Calu3 (cell line): ENCODE measurements at regions not wholly inside any gene's neighbourhood (a gene's known extent, or its start where the extent isn't known, plus 50 kb on each side); places are given as distances from the start of the nearest gene placed in this dataset.
"Not testable (repeated sequence)": the region's sequence is repeated elsewhere in the genome, so short reads cannot be mapped to it uniquely, and the experiment has no call there.

ENCODE experiments used
- BruUV-seq: library from RNA; stranded (reverse); fragments of 400-500 nt; replicated peaks from 2 replicates; lab custom pipeline; 2021; lab: Mats Ljungman, UMichigan
- CTCF ChIA-PET: fragments of 300-600 bp; sonication (Branson Sonifier 250); formaldehyde crosslinking; loops from one replicate; lab custom pipeline; 2022; ENCODE audit warnings: antibody characterized with exemption; lab: Charles Lee
- DNase-seq: peaks from one replicate; pipeline ENCODE4 v3.0.0; 2022
- H3K27ac Mint-ChIP-seq: one replicate; pipeline ENCODE4 v1.8.0; 2022; ENCODE audit warnings: mixed read lengths; ENCODE audit not compliant: unreplicated experiment
- H3K27me3 Mint-ChIP-seq: one replicate; pipeline ENCODE4 v1.8.0; 2022; ENCODE audit warnings: mixed read lengths; ENCODE audit not compliant: unreplicated experiment
- H3K36me3 Mint-ChIP-seq: one replicate; pipeline ENCODE4 v1.8.0; 2022; ENCODE audit warnings: mild to moderate bottlenecking, moderate library complexity, mixed read lengths; ENCODE audit not compliant: insufficient read depth, unreplicated experiment
- H3K4me1 Mint-ChIP-seq: one replicate; pipeline ENCODE4 v1.8.0; 2022; ENCODE audit warnings: mild to moderate bottlenecking, low read depth, mixed read lengths; ENCODE audit not compliant: unreplicated experiment
- H3K4me3 Mint-ChIP-seq: one replicate; pipeline ENCODE4 v1.8.0; 2022; ENCODE audit warnings: mild to moderate bottlenecking, low read depth, moderate library complexity, mixed read lengths; ENCODE audit not compliant: unreplicated experiment
- H3K9me3 Mint-ChIP-seq: one replicate; pipeline ENCODE4 v1.8.0; 2022; ENCODE audit warnings: low read depth, mixed read lengths; ENCODE audit not compliant: unreplicated experiment
- intact Hi-C: fragments of 100-400 bp; cut with micrococcal nuclease; formaldehyde crosslinking; loops from one replicate; pipeline ENCODE4 v1.10.0; 2022; ENCODE audit not compliant: unreplicated experiment
- TF ChIP-seq, protein P1 (sequence below): fragments of 200-600 bp; IDR thresholded peaks from one replicate; pipeline ENCODE4 v1.8.0; 2022; ENCODE audit warnings: antibody characterized with exemption; ENCODE audit not compliant: unreplicated experiment

DNA sequence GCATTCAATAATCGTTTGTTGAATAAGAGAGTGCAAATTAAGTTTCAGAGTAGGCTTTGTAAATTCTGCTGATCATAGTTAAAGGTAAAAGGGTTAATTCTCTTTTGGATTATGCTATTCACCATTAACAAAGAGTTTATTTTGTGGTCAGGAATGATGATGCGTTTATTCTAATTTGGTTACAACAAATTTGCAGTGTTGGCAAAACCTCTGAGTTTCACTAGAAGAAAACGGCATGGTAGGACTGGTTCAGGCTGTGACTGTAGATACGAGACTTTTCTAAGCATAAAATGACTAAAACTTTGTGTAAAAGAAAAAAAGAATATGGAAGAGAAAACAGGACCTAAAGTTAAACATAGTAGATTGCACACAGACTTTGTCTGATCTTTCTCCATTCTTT is 234.7 kb downstream of the TLR4 start:
- no peaks in the 10 kb centered on the region for H3K27me3 Mint-ChIP-seq
- no peak overlapping the region for H3K4me3 Mint-ChIP-seq
- CTCF ChIA-PET = no interaction called here
- no peak overlapping the region for H3K27ac Mint-ChIP-seq
- no peaks in the 10 kb centered on the region for H3K36me3 Mint-ChIP-seq
- DNase-seq = no peak
- intact Hi-C loops = no loop called here
- peaks cover 12% of the 10 kb centered on the region for H3K9me3 Mint-ChIP-seq
- TF ChIP-seq, protein P1, sequence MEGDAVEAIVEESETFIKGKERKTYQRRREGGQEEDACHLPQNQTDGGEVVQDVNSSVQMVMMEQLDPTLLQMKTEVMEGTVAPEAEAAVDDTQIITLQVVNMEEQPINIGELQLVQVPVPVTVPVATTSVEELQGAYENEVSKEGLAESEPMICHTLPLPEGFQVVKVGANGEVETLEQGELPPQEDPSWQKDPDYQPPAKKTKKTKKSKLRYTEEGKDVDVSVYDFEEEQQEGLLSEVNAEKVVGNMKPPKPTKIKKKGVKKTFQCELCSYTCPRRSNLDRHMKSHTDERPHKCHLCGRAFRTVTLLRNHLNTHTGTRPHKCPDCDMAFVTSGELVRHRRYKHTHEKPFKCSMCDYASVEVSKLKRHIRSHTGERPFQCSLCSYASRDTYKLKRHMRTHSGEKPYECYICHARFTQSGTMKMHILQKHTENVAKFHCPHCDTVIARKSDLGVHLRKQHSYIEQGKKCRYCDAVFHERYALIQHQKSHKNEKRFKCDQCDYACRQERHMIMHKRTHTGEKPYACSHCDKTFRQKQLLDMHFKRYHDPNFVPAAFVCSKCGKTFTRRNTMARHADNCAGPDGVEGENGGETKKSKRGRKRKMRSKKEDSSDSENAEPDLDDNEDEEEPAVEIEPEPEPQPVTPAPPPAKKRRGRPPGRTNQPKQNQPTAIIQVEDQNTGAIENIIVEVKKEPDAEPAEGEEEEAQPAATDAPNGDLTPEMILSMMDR = no peak
- no TSS peak for BruUV-seq
- H3K4me1 Mint-ChIP-seq = no peaks in the 10 kb centered on the region

DNA sequence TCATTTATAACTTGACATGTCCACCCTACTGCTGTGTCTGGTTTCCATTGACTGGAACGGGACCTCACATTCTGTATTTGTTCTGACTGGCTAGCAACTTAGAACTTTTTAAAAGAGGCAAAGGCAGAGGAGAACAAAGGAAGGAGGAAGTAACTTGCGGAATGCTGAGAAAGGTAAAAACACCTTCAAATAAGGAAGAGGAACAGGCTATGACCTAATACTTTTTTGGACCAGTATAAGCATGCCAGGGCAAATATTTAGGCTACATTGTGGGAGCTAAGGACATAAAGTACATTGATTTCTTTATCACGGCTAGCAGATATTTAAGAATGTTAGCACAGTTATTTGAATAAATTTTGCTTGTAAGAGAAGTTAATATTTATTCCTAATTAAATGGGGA is 240.5 kb downstream of the TLR4 start:
- DNase-seq, H3K27ac Mint-ChIP-seq, intact Hi-C loops, H3K27me3 Mint-ChIP-seq, H3K36me3 Mint-ChIP-seq, CTCF ChIA-PET, H3K4me1 Mint-ChIP-seq, H3K9me3 Mint-ChIP-seq, H3K4me3 Mint-ChIP-seq, BruUV-seq: not testable (repeated sequence)

DNA sequence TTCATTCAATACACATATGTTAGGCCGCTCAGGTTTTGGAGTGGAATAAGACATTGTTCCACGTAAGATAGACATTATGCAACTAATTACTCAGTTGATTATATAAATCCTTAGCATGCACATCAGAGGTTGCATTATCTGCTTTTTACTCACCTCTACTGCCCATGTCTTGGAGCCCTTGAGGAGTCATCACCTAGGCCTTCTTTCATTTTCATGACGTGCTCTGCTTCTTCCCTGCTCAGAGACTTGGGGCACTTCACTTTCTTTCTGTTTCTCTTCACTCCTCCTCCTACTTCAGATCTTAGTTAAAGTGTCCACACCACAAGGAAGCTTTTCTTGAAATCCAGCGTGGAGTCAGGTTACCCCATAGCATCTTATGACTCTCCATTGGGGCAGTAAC is 241.1 kb downstream of the TLR4 start:
- Mint-ChIP-seq H3K27me3 (no peaks in the 10 kb centered on the region), H3K36me3 (no peaks in the 10 kb centered on the region), H3K27ac (no peak overlapping the region), H3K9me3 (peaks cover 3% of the 10 kb centered on the region), H3K4me3 (no peak overlapping the region), H3K4me1 (no peaks in the 10 kb centered on the region)
- no TSS peak for BruUV-seq
- CTCF ChIA-PET = no interaction called here
- TF ChIP-seq, protein P1 = no peak
- intact Hi-C loops = no loop called here
- DNase-seq = no peak

DNA sequence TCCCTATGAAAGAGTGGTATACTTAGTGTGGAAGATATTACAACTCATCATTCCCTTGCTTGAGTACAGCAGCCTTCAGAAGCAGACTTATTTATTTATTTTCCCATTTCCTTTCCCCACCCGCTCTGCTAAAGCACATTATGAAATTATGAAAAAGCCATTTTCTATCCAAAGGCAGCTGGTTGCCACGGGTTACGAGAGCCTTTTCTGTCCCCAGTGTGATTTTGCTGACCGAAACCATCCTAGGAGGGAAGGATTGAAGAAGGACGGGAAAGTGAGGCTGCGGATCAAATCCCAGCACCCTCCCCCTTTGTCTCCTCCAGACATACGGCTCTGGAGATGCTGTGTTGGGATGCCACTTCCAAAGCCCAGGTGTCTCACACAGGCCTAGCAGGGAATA is 246.9 kb downstream of the TLR4 start:
- TF ChIP-seq, protein P1 = no peak
- Mint-ChIP-seq H3K27ac (no peak overlapping the region), H3K4me3 (no peak overlapping the region), H3K4me1 (no peaks in the 10 kb centered on the region), H3K27me3 (no peaks in the 10 kb centered on the region), H3K9me3 (peaks cover 9% of the 10 kb centered on the region), H3K36me3 (no peaks in the 10 kb centered on the region)
- DNase-seq = no peak
- intact Hi-C loops = no loop called here
- BruUV-seq = no TSS peak
- CTCF ChIA-PET = no interaction called here

DNA sequence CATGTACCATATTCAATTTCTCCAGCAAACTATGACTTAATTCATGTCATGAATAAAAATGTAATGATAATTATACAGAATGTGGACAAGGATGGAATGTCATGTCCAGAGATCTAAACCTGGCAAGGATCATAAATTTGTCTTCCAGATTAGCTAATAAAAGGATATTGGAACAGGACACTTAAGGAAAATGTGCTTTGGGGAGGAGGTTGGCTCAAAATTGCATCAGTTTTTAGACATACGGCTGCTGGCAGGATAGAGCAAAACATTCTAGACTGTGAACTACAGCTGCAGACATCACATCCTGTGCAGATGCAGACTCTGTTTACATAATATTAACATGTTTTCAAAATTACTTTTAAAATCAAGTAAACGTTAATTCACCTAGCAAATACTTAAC is 248.4 kb downstream of the TLR4 start:
- no peaks in the 10 kb centered on the region for H3K27me3 Mint-ChIP-seq
- no peaks in the 10 kb centered on the region for H3K4me1 Mint-ChIP-seq
- BruUV-seq = no TSS peak
- H3K36me3 Mint-ChIP-seq = no peaks in the 10 kb centered on the region
- peaks cover 12% of the 10 kb centered on the region for H3K9me3 Mint-ChIP-seq
- intact Hi-C loops = no loop called here
- TF ChIP-seq, protein P1 = no peak
- no peak overlapping the region for H3K4me3 Mint-ChIP-seq
- no peak for DNase-seq
- CTCF ChIA-PET = no interaction called here
- no peak overlapping the region for H3K27ac Mint-ChIP-seq
